GM21529 (cell line): ENCODE measurements at regions not wholly inside any gene's neighbourhood (a gene's known extent, or its start where the extent isn't known, plus 50 kb on each side); places are given as distances from the start of the nearest gene placed in this dataset.

Source experiments
- ATAC-seq: cut with Tn5 transposase; IDR thresholded peaks from one replicate; pipeline ENCODE4 v1.9.1; 2021; ENCODE audit not compliant: unreplicated experiment

DNA sequence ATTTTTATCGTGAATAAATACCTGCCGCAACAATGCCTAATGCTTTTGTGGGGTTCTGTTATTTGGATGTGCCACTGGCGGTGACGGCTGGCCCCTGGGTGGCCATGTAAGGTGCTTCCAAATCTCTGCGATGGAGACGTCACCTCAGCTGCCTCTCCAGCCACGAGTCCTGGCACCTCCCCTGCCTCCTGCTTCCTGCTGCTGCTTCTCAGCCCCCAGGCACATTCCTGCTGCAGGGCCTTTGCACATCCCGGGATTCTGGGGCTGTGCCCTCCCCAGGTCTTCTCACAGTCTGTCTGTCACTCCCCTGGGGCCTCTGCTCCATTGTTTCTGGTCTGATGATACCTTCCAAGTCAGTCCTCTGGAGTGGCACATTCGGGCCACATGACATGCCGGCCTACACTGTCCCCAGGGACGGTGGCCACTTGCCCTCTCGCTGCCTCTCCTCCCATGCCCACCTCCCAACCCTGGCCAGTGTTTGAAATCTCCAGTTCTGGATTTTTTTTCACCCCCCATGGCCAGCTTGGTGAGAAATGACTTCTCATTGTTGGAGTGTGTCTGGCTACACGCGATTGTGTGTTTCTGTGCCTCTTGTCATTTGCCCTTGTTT, 151.8 kb downstream of the KIF26A start:
- ATAC-seq = no peak

GRCh38 chr14:104290756-104291122, 152.4 kb downstream of the KIF26A start:
- no peak for ATAC-seq

DNA sequence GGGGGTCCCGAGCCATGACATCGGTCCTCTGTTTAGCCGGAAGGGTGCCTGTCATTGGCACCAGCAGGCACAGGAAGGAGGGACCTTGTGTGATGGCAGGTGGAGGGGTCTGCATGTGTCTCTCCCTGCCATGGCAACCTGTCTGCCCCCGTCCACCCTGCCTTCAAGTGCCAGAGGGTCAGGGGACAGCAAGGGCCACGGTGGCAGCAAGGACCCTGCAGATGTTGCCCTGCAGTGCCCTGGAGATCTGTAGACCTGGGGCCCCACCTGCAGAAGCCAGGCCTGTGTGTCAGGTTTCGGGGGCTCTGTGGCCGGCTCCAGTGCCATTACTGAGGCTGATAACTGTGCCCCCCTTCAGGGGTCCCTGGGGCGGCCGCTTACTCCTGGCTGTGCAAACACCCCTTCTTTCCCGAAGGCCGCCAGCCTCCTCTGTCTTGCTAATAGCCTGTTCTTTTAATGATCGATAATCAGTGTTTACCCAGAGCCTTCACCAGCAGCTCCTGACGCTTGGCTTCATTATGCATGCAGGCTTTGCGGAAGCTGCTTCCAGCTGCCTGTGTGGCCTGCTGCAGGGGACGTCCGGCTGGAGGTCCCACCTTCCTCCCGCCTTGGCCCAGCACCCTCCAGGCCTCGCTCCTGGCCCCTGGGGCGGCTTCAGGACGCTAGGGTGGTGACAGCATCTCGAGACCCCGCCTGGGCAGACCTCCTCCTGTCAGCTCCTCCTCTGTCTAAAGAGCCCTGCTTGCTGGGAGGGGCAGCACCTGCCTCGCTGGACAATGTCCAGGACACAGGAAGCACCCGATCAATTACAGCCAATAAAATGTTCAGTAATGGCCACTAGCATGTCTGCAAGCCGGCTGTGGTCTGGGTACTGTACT, 153.0 kb downstream of the KIF26A start:
- ATAC-seq = no peak

DNA sequence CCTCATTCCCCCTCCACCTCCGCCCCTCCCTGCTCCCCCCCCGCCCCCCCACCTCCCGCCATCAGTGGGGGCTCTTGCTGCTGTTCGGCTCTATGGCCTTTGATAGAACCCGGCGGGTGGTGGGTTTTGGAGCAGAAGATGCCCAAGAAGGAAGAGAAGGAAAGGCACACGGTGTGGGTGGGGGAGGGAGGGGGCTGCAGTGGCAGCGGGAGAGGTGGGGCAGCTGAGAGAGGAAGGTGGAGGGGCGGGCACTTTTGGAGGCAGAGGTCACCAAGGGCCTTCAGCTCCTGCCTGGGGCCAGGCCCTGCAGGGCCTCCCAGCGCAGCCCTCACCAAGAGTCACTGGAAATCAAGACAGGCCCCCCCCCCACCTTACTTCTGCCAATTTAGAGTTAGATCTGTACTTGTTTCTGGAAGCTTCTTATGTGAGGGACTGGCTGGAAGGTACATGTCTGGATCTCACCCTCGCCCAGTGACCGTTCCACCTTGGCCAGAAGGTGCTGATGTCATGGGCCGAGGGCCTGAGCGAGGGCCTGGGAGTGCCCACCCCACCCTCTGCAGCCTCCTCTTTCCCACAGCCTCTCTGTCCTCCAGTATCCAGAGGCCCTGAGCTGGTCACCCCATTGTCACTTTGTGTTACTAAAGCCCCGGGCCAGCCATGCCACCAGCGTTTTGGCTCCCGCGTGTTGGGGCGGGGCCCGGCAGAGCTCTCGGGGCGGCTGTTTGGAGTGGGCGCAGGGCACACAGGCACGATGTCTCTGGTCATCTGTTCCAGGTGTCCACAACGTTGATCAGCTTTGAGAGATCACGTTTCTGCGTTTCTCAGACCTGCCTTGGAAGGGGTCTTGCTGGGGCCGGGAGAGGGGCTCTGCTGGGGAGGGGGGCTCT, 153.9 kb downstream of the KIF26A start:
- no peak for ATAC-seq

DNA sequence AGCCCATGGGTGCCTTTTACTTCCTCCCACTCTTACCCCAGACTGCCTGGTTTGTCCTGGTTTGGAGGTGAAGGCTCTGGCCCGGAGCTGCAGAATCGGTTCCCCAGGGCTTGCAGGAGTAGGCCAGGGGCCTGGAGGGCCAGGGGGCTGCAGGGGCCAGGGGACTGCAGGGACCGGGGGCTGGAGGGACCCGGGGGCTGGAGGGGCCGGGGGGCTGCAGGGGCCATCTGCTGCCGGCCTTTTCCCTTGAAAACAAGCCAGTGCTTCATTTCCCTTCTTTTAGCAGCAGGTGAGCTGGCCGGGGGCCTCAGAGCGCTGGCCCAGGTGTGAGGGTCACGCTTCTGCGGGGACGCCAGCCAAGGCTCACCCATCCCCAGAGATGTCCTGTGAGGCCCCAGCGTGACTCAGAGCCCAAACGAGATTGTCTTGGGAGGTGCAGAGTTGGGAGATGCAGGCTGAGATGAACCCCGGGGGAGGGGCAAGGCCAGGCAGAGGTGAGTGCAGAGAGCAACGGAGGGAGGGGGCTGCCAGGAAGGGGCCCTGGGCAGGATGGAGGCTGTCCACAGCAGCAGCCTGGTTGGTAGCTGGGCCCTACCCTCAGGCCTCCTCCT, 154.9 kb downstream of the KIF26A start:
- no peak for ATAC-seq

DNA sequence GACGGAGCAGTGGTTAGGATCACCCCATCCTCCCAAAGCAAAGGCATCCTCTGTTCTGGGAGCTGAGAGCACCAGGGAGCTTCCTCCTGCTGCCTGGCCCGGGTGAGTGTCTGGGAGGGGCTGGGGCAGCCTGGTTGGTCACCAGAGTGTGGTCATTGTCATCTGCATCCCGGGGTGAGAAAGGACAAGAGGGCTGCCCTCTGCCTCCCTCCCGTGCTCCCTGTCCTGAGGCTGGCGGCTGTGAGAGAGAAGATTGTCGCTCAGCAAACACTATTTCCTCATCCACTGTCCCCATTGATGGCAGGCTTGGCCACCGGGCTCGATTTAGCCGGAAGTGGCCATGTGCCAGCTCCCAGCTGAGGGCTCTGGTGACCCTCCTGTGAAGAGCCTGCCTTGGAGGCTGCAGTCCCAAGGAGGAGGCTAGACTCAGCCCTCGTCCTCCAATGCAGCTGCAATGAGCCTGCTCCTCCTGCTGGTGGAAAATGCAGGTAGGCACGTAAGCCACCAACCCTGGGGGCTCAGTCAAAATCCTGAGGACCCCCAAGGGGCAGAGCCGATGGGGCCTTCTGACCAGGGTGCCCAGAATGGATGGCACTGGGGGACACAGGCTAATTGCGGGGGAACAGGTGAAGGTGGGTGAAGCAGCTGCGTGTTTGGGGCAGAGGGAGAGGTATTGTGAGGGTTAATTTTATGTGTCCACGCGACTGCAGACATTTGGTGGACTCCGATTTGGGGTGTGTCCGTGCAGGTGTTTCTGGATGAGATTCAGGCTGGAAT, 155.7 kb downstream of the KIF26A start:
- no peak for ATAC-seq

DNA sequence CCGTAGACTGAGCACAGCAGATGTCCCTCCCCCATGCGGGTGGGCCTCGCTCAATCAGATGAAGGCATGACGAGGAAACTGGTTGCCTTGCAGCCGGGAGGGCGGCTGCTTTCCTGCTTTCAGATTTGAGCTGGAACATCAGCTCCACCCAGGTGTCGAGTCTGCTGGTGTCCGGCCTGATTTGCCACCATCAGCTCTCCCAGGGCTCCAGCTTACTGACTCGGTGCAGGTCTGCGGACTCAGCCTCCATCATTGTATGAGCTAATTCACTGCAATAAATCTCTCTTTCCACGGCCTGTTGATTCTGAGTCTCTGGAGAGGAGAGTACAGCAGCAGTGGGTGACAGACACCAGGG, 156.2 kb downstream of the KIF26A start:
- no peak for ATAC-seq

DNA sequence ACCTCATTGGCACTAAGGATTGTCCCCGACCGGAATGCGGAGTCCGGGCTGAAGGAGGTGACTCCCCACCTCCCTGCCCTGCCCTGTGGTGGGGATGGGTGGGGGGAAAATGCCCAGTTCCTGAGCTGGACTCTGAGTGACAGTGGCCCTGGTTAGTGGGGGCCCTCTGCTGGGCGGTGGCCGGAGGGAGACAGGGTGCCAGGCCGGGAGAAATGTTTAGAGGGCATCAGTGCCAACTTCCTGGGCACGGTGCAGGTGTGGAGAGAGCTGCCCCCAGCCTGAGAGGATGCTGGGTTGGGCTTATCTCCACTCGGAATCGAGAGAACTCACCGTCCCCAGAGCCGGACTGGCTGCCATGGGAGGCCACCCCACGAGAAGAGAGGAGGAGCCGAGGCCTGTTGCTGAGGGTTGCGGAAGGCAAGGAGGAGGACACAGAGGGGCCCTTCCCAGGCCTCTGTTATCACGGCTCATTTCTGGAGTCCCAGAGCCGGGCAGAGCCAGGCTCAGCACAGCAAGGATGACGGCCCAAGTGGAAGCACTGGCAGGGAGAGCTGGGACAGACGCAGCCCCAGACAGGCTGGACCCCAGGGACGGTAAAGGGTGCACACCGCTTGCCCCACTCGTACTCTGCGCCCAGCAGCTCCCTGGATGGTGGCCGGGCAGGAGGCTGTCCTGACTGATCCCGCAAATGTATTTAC, 156.7 kb downstream of the KIF26A start:
- no peak for ATAC-seq

- no peak for ATAC-seq
Measured at GRCh38 chr14:104295681-104296387, 157.4 kb downstream of the KIF26A start.

- no peak for ATAC-seq
Measured at GRCh38 chr14:104296388-104297312, 158.3 kb downstream of the KIF26A start.

DNA sequence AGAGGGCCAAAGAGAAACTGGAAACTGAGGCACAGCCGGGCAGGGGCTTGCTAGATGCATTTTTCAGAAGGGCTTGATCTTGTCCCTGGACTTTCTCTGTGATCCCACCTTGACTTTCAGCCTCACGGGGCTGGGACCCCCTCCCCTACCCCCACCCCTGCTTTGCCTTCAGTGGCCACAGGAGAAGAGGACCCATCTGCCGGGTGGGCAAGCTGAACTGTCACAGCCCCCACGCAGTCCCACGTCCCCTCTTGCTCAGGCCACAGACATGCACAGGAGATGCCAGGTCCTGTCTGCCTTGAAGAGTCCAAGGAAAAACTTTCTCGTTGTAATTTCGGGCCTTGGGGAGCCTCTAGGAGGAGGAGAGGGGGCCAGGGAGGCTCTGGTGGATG, 158.9 kb downstream of the KIF26A start:
- ATAC-seq = no peak

DNA sequence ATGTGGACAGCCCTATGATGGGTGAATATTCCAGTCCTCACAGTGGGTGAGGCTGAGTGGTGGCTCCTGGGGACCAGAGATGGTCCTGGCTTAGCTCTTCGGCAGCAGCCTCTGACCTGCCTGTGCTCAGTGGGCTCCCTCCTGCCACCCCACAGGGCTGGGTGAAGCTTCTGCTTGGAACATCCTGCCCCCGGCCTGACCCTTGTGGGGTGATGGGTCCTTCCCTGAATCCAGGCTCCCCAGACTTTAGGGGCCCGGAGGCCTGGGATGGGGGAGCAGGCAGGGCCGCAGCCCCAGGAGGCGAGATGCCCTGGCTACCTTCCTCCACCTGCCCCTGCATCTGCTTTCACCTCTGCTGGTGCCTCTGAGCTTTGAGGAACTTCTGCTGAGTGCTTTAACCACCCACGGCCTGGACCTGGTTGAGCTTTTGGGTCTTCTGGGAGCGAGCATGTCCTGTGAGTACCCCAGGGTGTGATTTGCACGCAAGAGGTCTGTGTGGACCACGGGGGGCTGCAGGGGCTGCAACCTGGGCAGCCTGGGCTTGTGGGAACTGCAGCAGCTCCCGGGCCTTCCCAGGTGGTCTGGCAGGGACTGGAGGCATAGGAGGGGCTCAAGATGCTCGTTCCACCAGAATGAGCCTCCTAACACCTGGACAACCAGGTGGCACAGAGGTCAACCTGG, 159.5 kb downstream of the KIF26A start:
- no peak for ATAC-seq

- no peak for ATAC-seq
Measured at GRCh38 chr14:104298458-104298857, 160.1 kb downstream of the KIF26A start.

GRCh38 chr14:104299993-104300761, 161.8 kb downstream of the KIF26A start:
- ATAC-seq = no peak

GRCh38 chr14:104301731-104302460, 163.5 kb downstream of the KIF26A start:
- ATAC-seq = no peak

DNA sequence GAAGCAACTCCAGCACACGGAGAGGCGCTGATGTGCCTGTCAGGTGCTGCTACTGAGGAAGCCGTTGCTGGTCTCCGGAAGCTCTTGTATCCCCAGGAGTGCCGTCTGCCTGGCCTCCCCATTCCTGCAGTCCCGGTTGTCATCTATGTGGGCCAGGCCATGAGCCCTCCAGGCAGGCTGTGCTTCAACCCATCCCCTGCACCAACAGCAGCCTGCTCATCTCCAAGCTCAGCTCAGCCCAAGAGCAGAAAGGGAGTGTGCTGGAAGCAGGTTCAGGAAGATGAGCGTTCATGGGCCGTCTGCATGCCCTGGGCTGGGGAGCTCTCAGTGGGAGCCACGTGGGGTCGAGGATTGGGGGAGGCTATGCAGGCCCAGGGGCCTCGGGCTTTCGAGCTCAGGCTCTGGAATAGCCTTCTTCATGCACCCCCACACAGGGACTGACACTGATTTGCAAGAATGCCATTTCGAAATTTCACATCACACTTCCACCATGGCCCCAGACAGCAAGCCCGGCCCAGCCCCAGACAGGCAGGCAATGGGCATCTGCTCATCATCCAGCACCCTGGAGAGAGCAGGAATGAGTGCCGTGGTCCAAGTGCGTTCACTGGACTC, 164.5 kb downstream of the KIF26A start:
- no peak for ATAC-seq
